ENCODE measurements at regions not wholly inside any gene's neighbourhood (a gene's known extent, or its start where the extent isn't known, plus 50 kb on each side); places are given as distances from the start of the nearest gene placed in this dataset.

DNA sequence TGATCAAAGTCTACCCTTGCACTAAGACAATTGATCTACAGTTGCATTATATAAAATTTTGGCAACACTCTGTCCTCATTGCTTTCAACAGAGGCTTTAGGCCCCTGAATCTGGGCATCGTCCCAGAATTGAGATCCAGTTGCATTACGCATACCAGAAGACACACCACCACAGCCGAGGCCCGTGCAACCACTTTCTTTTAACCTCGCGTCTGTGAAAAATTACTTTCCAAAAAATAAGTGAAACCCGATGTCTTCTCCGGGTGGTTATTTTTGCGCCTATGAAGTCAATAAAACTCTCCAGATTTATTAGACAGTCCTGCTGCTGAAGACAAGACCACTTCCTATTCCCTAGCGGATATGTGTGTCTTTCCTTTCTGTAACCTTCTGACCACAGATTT is 52.1 kb upstream of the NFIB start:
- no peak for DNase-seq (ENCODE audit: low read depth, low spot score)

DNA sequence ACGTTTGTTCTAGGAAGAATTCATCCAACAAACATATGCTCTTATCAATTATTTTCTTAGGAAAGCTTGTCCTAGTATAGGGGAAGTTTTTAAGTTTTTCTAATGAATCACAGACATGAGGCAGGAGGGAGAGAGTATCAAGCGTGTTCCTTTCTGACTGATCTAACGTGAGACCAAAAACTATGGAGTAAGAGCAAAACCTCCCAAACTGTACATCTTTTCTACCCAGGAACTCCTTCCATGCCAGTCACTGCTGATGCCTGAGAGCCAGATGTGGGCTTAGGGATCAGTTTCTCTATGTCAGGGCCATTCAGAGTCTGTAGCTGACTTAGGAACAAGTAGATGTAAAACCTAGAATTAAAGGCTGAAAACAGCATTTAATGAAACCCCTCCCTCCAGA is 51.7 kb upstream of the NFIB start:
- H3K9ac ChIP-seq (ENCODE audit: insufficient read length, low read depth): no peak overlapping the region
- no peak for DNase-seq (ENCODE audit: low read depth, low spot score)
- no peaks in the 10 kb centered on the region for H3K4me1 ChIP-seq (ENCODE audit: insufficient read depth, insufficient read length)
- no peaks in the 10 kb centered on the region for H3K9me3 ChIP-seq (ENCODE audit: insufficient read depth, low read length)
- TF ChIP-seq YY1 (IDR thresholded peaks at IDR 0.05; ENCODE audit: insufficient read depth, insufficient read length): no peak
- no peak for TF ChIP-seq ZNF274 (IDR thresholded peaks at IDR 0.05; ENCODE audit: low read depth, low read length)
- TF ChIP-seq SUZ12 (IDR thresholded peaks at IDR 0.05; ENCODE audit: extremely low read depth, insufficient read depth, insufficient read length): no peak
- H3K27me3 ChIP-seq (ENCODE audit: insufficient read depth, insufficient read length): no peaks in the 10 kb centered on the region
- H3K36me3 ChIP-seq (ENCODE audit: insufficient read depth, insufficient read length, low read length): no peaks in the 10 kb centered on the region
- H3K4me3 ChIP-seq (ENCODE audit: insufficient read length, low read depth): no peak overlapping the region

More for the DNA sequence above, 52.1 kb upstream of the NFIB start:
- no peaks in the 10 kb centered on the region for H3K9me3 ChIP-seq (ENCODE audit: insufficient read depth, low read length)
- no peaks in the 10 kb centered on the region for H3K27me3 ChIP-seq (ENCODE audit: insufficient read depth, insufficient read length)
- TF ChIP-seq SUZ12 (IDR thresholded peaks at IDR 0.05; ENCODE audit: extremely low read depth, insufficient read depth, insufficient read length) (no peak), YY1 (IDR thresholded peaks at IDR 0.05; ENCODE audit: insufficient read depth, insufficient read length) (no peak), ZNF274 (IDR thresholded peaks at IDR 0.05; ENCODE audit: low read depth, low read length) (no peak)
- no peak overlapping the region for H3K4me3 ChIP-seq (ENCODE audit: insufficient read length, low read depth)
- H3K9ac ChIP-seq (ENCODE audit: insufficient read length, low read depth): no peak overlapping the region
- no peaks in the 10 kb centered on the region for H3K4me1 ChIP-seq (ENCODE audit: insufficient read depth, insufficient read length)
- H3K36me3 ChIP-seq (ENCODE audit: insufficient read depth, insufficient read length, low read length): no peaks in the 10 kb centered on the region

Data from NT2/D1 (cell line).